ENCODE measurements at regions not wholly inside any gene's neighbourhood (a gene's known extent, or its start where the extent isn't known, plus 50 kb on each side); places are given as distances from the start of the nearest gene placed in this dataset.

- TF ChIP-seq CTCF (IDR thresholded peaks at IDR 0.05) (no peak), POLR2A (IDR thresholded peaks at IDR 0.05) (no peak)
These were observed 56.5 kb upstream of the WIPF3 start for GRCh38 chr7:29749701-29750321.

Measured in Peyer's patch (tissue), 4 donors.